ENCODE measurements at regions not wholly inside any gene's neighbourhood (a gene's known extent, or its start where the extent isn't known, plus 50 kb on each side); places are given as distances from the start of the nearest gene placed in this dataset.

DNA sequence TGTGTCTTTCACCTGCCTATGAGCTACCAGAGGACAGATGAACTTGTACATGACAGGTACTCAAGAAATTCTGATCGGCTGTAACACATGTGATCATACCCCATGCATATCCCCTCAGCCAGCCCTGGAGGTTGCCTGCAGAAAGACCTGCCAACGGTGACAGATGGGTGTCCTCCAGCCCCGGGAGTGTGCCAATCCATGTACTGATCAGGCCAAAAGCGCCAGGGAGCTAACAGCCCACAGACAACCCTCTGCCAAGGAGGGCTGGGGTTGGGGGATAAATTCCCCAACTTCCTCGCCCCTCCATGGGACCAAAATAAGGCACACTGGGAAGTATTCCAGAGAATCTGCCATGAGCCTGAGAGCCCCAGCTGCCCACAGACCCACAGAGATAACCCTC is 189.4 kb downstream of the CCT6B start:
- Histone ChIP-seq H3K9me3 (ENCODE audit: low read length) (no peaks in the 10 kb centered on the region), H3K27me3 (ENCODE audit: low read length) (peaks cover 39% of the 10 kb centered on the region), H3K79me2 (ENCODE audit: low read length) (no peaks in the 10 kb centered on the region), H3K9ac (ENCODE audit: low read length) (no peak overlapping the region), H4K20me1 (ENCODE audit: low read length) (no peaks in the 10 kb centered on the region), H2AFZ (ENCODE audit: low read length) (no peak overlapping the region), H3K27ac (ENCODE audit: low read length) (no peak overlapping the region), H3K36me3 (ENCODE audit: low read depth, low read length) (no peaks in the 10 kb centered on the region), H3K4me1 (ENCODE audit: insufficient read depth, low read length) (no peaks in the 10 kb centered on the region), H3K4me3 (ENCODE audit: low read length) (no peak overlapping the region), H3K9me2 (replicated peaks; ENCODE audit: low read length) (no peaks in the 10 kb centered on the region), H3F3A (ENCODE audit: low read length, unreplicated experiment) (no peaks in the 10 kb centered on the region), H3K4me2 (ENCODE audit: low read length) (no peak overlapping the region)
- DNase-seq = no peak
- POLR2A ChIA-PET (ENCODE audit: unreplicated experiment) = no interaction called here
- BruUV-seq (replicated peaks) = no TSS peak
- intact Hi-C loops (cut with micrococcal nuclease) = no loop called here
- TF ChIP-seq EZH2 (IDR thresholded peaks at IDR 0.05; ENCODE audit: low read length, unreplicated experiment) (no peak), CTCF (conservative IDR thresholded peaks at IDR 0.05; ENCODE audit: low read depth, low read length) (no peak), EZH2phosphoT487 (IDR thresholded peaks at IDR 0.05; ENCODE audit: borderline replicate concordance, low read length) (no peak)
- CTCF ChIA-PET = no interaction called here
- no peak for ATAC-seq

- no peak overlapping the region for H2AFZ ChIP-seq (ENCODE audit: low read length)
- CTCF ChIA-PET = no interaction called here
- DNase-seq = no peak
- intact Hi-C loops (cut with micrococcal nuclease) = no loop called here
- no peak overlapping the region for H3K9ac ChIP-seq (ENCODE audit: low read length)
- no peaks in the 10 kb centered on the region for H4K20me1 ChIP-seq (ENCODE audit: low read length)
- H3K4me2 ChIP-seq (ENCODE audit: low read length) = no peak overlapping the region
- no peaks in the 10 kb centered on the region for H3K9me3 ChIP-seq (ENCODE audit: low read length)
- H3K27me3 ChIP-seq (ENCODE audit: low read length) = peaks cover 32% of the 10 kb centered on the region
- TF ChIP-seq EZH2 (IDR thresholded peaks at IDR 0.05; ENCODE audit: low read length, unreplicated experiment) (no peak), EZH2phosphoT487 (IDR thresholded peaks at IDR 0.05; ENCODE audit: borderline replicate concordance, low read length) (no peak), CTCF (conservative IDR thresholded peaks at IDR 0.05; ENCODE audit: low read depth, low read length) (no peak)
- no peaks in the 10 kb centered on the region for H3K9me2 ChIP-seq (replicated peaks; ENCODE audit: low read length)
- H3K36me3 ChIP-seq (ENCODE audit: low read depth, low read length) = no peaks in the 10 kb centered on the region
- H3K4me3 ChIP-seq (ENCODE audit: low read length) = no peak overlapping the region
- H3K79me2 ChIP-seq (ENCODE audit: low read length) = no peaks in the 10 kb centered on the region
- ATAC-seq = no peak
- no peaks in the 10 kb centered on the region for H3F3A ChIP-seq (ENCODE audit: low read length, unreplicated experiment)
- no TSS peak for BruUV-seq (replicated peaks)
- no peak overlapping the region for H3K27ac ChIP-seq (ENCODE audit: low read length)
- no peaks in the 10 kb centered on the region for H3K4me1 ChIP-seq (ENCODE audit: insufficient read depth, low read length)
- POLR2A ChIA-PET (ENCODE audit: unreplicated experiment) = no interaction called here
Measured at GRCh38 chr17:34770586-34770985, 190.7 kb downstream of the CCT6B start.

DNA sequence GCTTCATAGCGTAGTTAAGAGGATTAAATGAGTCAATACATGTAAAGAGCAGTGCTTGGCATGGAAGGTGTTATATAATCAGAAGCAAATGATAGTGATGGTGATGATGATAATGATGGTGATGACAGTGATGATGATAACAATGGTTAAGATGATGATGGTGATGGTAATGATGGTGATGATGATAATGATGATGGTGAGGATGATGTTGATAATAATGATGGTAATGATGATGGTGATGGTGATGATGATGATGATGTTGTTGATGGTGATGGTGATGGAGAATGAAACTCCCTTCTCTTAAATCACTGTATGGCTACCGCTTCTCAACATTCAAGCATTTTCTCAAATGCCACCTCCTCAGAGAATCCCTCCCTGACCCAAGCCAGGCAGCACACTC is 190.5 kb downstream of the TMEM132E start:
- ChIA-PET POLR2A (ENCODE audit: unreplicated experiment) (no interaction called here), CTCF (no interaction called here)
- no peaks in the 10 kb centered on the region for H3K9me2 ChIP-seq (replicated peaks; ENCODE audit: low read length)
- H3K79me2 ChIP-seq (ENCODE audit: low read length) = no peaks in the 10 kb centered on the region
- H2AFZ ChIP-seq (ENCODE audit: low read length) = no peak overlapping the region
- intact Hi-C loops (cut with micrococcal nuclease) = no loop called here
- no peak overlapping the region for H3K27ac ChIP-seq (ENCODE audit: low read length)
- H3K4me2 ChIP-seq (ENCODE audit: low read length) = no peak overlapping the region
- no TSS peak for BruUV-seq (replicated peaks)
- peaks cover 25% of the 10 kb centered on the region for H3K27me3 ChIP-seq (ENCODE audit: low read length)
- H4K20me1 ChIP-seq (ENCODE audit: low read length) = no peaks in the 10 kb centered on the region
- no peaks in the 10 kb centered on the region for H3F3A ChIP-seq (ENCODE audit: low read length, unreplicated experiment)
- no peak for ATAC-seq
- no peak overlapping the region for H3K9ac ChIP-seq (ENCODE audit: low read length)
- no peaks in the 10 kb centered on the region for H3K9me3 ChIP-seq (ENCODE audit: low read length)
- no peak for DNase-seq
- no peaks in the 10 kb centered on the region for H3K36me3 ChIP-seq (ENCODE audit: low read depth, low read length)
- no peak for TF ChIP-seq EZH2phosphoT487 (IDR thresholded peaks at IDR 0.05; ENCODE audit: borderline replicate concordance, low read length)
- no peak for TF ChIP-seq CTCF (conservative IDR thresholded peaks at IDR 0.05; ENCODE audit: low read depth, low read length)
- no peak for TF ChIP-seq EZH2 (IDR thresholded peaks at IDR 0.05; ENCODE audit: low read length, unreplicated experiment)
- no peaks in the 10 kb centered on the region for H3K4me1 ChIP-seq (ENCODE audit: insufficient read depth, low read length)
- H3K4me3 ChIP-seq (ENCODE audit: low read length) = no peak overlapping the region

Data from PC-3 (cell line).